H1 (cell line): ENCODE measurements at regions not wholly inside any gene's neighbourhood (a gene's known extent, or its start where the extent isn't known, plus 50 kb on each side); places are given as distances from the start of the nearest gene placed in this dataset.

Experiments
- BACH1 ChIP-seq: IDR thresholded peaks from 2 replicates; pipeline ENCODE4 v1.6.1; 2012; ENCODE audit warnings: low read length, improper control_type of control experiment
- CBX8 ChIP-seq: fragments of 300-800, 300-1000 bp; sonication (generic); IDR thresholded peaks from 2 replicates; pipeline ENCODE4 v1.7.1; 2016; ENCODE audit warnings: low read depth, low read length, borderline replicate concordance
- GTF2F1 ChIP-seq: IDR thresholded peaks from 2 replicates; pipeline ENCODE4 v1.6.1; 2012; ENCODE audit warnings: low read depth, low read length, improper control_type of control experiment, borderline replicate concordance
- KDM4A ChIP-seq: IDR thresholded peaks from one replicate; pipeline ENCODE4 v1.7.1; 2012; ENCODE audit warnings: low read depth, mild to moderate bottlenecking, moderate library complexity, low read length, inconsistent platforms; ENCODE audit not compliant: severe bottlenecking

DNA sequence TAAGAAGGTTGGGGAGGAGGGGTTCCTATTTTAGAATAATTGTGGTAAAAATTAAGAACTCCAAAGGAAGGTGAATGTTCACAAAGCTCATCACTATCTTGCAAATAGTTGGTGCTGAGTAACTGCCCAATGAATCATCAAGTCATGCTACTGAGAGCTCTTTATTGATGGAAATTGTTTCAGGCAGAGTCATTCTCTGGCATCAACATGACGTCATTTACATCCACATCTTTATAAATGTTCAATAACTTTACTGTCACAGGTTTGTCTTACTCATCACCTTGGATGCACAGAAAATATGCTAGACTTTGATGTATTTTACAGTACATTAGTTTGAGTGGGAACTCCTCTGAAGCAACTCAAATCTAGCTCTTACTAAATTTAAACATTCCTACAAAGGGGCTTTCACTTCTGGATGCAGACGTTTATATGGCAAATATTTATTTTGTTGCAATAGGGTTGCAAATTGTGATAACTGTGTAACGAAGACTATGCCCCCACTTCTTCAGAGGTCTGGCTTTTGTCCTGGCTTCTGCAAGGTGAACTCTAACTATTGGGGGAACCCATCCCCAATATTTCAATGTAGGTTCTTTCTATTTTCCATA, 273.7 kb upstream of the AJAP1 start (continued):
- TF ChIP-seq KDM4A, result no peak
- TF ChIP-seq BACH1, result no peak
- TF ChIP-seq CBX8, result no peak
- no peak for TF ChIP-seq GTF2F1
